HS-5 (cell line): ENCODE measurements at regions not wholly inside any gene's neighbourhood (a gene's known extent, or its start where the extent isn't known, plus 50 kb on each side); places are given as distances from the start of the nearest gene placed in this dataset.
"Not testable (repeated sequence)": the region's sequence is repeated elsewhere in the genome, so short reads cannot be mapped to it uniquely, and the experiment has no call there.

Experiments
- DNase-seq: peaks from one replicate; pipeline ENCODE4 v3.0.0-alpha.2; 2012; ENCODE audit warnings: low read depth

- no peak for DNase-seq
Measured at GRCh38 chr4:14317351-14317750, 684.9 kb upstream of the CPEB2 start.

GRCh38 chr4:14318671-14319070 lies 683.6 kb upstream of the CPEB2 start:
- DNase-seq: no peak

- no peak for DNase-seq
Measured at GRCh38 chr4:14321723-14322122, 680.6 kb upstream of the CPEB2 start.

GRCh38 chr4:14323191-14323590 lies 679.1 kb upstream of the CPEB2 start:
- no peak for DNase-seq

GRCh38 chr4:14329228-14329627 lies 673.1 kb upstream of the CPEB2 start:
- DNase-seq: no peak

GRCh38 chr4:14333616-14334015 lies 668.7 kb upstream of the CPEB2 start:
- DNase-seq: no peak

- no peak for DNase-seq
Measured at GRCh38 chr4:14334166-14334565, 668.1 kb upstream of the CPEB2 start.

- DNase-seq: no peak
Measured at GRCh38 chr4:14335872-14336271, 666.4 kb upstream of the CPEB2 start.

- no peak for DNase-seq
Measured at GRCh38 chr4:14336656-14337055, 665.6 kb upstream of the CPEB2 start.

- DNase-seq: no peak
Measured at GRCh38 chr4:14337892-14338584, 664.2 kb upstream of the CPEB2 start.

- DNase-seq: no peak
Measured at GRCh38 chr4:14338585-14339265, 663.6 kb upstream of the CPEB2 start.

GRCh38 chr4:14339715-14340114 lies 662.6 kb upstream of the CPEB2 start:
- DNase-seq: no peak

- no peak for DNase-seq
Measured at GRCh38 chr4:14340321-14340720, 662.0 kb upstream of the CPEB2 start.

- no peak for DNase-seq
Measured at GRCh38 chr4:14343961-14344360, 658.3 kb upstream of the CPEB2 start.

- DNase-seq: no peak
Measured at GRCh38 chr4:14345356-14345775, 656.9 kb upstream of the CPEB2 start.

GRCh38 chr4:14347526-14347925 lies 654.8 kb upstream of the CPEB2 start:
- DNase-seq: no peak

- no peak for DNase-seq
Measured at GRCh38 chr4:14348506-14348905, 653.8 kb upstream of the CPEB2 start.

- DNase-seq: not testable (repeated sequence)
Measured at GRCh38 chr4:14358544-14359160, 643.6 kb upstream of the CPEB2 start.

GRCh38 chr4:14359991-14360390 lies 642.3 kb upstream of the CPEB2 start:
- no peak for DNase-seq

- DNase-seq: no peak
Measured at GRCh38 chr4:14361084-14361483, 641.2 kb upstream of the CPEB2 start.

GRCh38 chr4:14362385-14362784 lies 639.9 kb upstream of the CPEB2 start:
- no peak for DNase-seq

- DNase-seq: no peak
Measured at GRCh38 chr4:14364953-14365536, 637.2 kb upstream of the CPEB2 start.

GRCh38 chr4:14368391-14368790 lies 633.9 kb upstream of the CPEB2 start:
- no peak for DNase-seq
